GM08714 (cell line): ENCODE measurements at regions not wholly inside any gene's neighbourhood (a gene's known extent, or its start where the extent isn't known, plus 50 kb on each side); places are given as distances from the start of the nearest gene placed in this dataset.
"Not testable (repeated sequence)": the region's sequence is repeated elsewhere in the genome, so short reads cannot be mapped to it uniquely, and the experiment has no call there.

Experiments
- H3K4me3 ChIP-seq: fragments of 200-500 bp; sonication (Bioruptor generic); 2 replicates; pipeline ENCODE4 v1.5.1; 2014; ENCODE audit warnings: mild to moderate bottlenecking, low read length, inconsistent platforms
- ZNF274 ChIP-seq: IDR thresholded peaks from 2 replicates; pipeline ENCODE4 v1.6.1; 2012; ENCODE audit warnings: mild to moderate bottlenecking, low read depth, low read length

GRCh38 chr13:70784207-70784989, 676.1 kb upstream of the KLHL1 start:
- no peak overlapping the region for H3K4me3 ChIP-seq
- TF ChIP-seq ZNF274 = no peak

DNA sequence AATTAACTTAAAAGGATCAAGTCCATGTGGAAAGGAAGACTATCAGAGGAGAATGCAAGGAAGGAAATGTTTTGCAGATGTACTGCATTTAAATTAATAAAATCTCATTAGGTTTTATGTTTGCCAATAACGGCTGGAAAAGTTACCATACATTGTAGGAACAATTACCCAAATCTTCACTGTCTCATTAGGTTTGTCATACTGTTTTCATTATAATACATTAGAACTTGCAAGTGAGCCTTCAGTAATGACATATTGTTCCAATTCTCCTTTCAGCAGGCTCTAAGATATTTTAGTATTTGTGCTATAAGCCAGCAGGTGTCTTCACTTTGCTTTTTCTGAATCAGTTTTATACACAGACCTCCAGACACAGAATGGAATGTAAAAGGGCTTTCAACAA, 661.6 kb upstream of the KLHL1 start:
- no peak overlapping the region for H3K4me3 ChIP-seq
- TF ChIP-seq ZNF274 = no peak

- H3K4me3 ChIP-seq = no peak overlapping the region
- no peak for TF ChIP-seq ZNF274
Observed at GRCh38 chr13:70758932-70759331, 650.7 kb upstream of the KLHL1 start.

- H3K4me3 ChIP-seq = no peak overlapping the region
Observed at GRCh38 chr13:70756088-70756487, 647.8 kb upstream of the KLHL1 start.

GRCh38 chr13:70755456-70755855, 647.2 kb upstream of the KLHL1 start:
- TF ChIP-seq ZNF274 = no peak
- no peak overlapping the region for H3K4me3 ChIP-seq

More at GRCh38 chr13:70756088-70756487, 647.8 kb upstream of the KLHL1 start:
- no peak for TF ChIP-seq ZNF274

DNA sequence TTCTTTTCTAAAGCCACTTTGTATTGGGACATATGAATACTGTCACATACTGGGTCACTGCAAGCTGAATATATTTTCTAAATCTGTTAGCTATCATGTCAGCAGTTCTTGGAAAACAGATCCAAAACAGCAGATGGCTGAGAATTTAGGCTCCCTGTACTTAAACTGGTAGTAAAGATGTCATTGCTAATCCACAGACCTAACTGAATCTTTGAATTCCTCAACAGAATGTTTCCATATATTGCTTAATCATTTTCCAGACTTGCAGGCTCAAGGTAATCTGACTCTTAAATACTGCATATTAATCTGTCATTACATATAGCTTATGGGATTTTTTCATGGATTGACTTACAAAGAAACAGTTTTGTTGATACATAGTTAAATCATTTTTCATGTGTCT, 639.0 kb upstream of the KLHL1 start:
- TF ChIP-seq ZNF274 = no peak
- no peak overlapping the region for H3K4me3 ChIP-seq

DNA sequence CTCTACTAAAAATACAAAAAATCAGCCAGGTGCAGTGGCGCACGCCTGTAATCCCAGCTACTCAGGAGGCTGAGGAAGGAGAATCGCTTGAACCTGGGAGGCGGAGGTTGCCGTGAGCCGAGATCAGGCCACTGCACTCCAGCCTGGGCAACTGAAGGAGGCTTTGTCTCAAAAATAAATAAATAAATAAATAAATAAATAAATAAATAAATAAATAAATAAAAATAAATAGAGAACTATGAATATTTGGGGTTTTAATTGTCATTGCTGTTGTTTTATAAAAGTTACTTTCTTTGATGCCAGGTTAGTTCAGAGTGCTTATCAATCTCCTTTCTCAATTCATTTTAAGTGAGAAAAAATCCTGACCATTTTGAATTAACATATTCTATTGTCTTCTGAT, 638.2 kb upstream of the KLHL1 start:
- H3K4me3 ChIP-seq = not testable (repeated sequence)

- H3K4me3 ChIP-seq = no peak overlapping the region
- no peak for TF ChIP-seq ZNF274
Observed at GRCh38 chr13:70736622-70737317, 628.5 kb upstream of the KLHL1 start.

- TF ChIP-seq ZNF274 = no peak
- H3K4me3 ChIP-seq = no peak overlapping the region
Observed at GRCh38 chr13:70732611-70733010, 624.4 kb upstream of the KLHL1 start.

GRCh38 chr13:70729369-70729768, 621.1 kb upstream of the KLHL1 start:
- H3K4me3 ChIP-seq = no peak overlapping the region
- no peak for TF ChIP-seq ZNF274

- no peak overlapping the region for H3K4me3 ChIP-seq
- TF ChIP-seq ZNF274 = no peak
Observed at GRCh38 chr13:70723732-70724131, 615.5 kb upstream of the KLHL1 start.

DNA sequence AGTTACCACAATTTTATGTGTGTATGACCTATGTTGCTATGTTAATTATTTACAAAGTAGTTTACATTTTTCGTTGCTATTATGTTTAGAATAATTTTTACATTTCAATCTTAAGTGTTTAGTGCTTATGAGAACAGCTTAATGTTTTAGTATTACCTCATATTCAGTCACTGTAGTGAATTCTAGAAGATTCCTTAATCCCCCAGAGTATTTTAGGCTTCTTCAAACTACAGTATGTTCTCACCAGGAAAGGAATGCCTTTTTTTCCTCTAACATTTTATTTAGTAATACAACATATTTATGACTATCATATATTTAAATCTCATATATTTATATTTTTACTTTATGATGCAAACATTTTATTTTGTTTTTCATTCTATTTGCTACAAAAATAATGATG, 612.1 kb upstream of the KLHL1 start:
- no peak for TF ChIP-seq ZNF274
- no peak overlapping the region for H3K4me3 ChIP-seq

GRCh38 chr13:70714993-70715392, 606.7 kb upstream of the KLHL1 start:
- no peak overlapping the region for H3K4me3 ChIP-seq
- no peak for TF ChIP-seq ZNF274

- TF ChIP-seq ZNF274 = no peak
- no peak overlapping the region for H3K4me3 ChIP-seq
Observed at GRCh38 chr13:70708775-70709174, 600.5 kb upstream of the KLHL1 start.

GRCh38 chr13:70703755-70704154, 595.5 kb upstream of the KLHL1 start:
- no peak for TF ChIP-seq ZNF274
- H3K4me3 ChIP-seq = no peak overlapping the region
